GM19463 (cell line): ENCODE measurements at regions not wholly inside any gene's neighbourhood (a gene's known extent, or its start where the extent isn't known, plus 50 kb on each side); places are given as distances from the start of the nearest gene placed in this dataset.

Source experiments
- ATAC-seq: cut with Tn5 transposase; IDR thresholded peaks from one replicate; pipeline ENCODE4 v1.9.1; 2021; ENCODE audit warnings: mild to moderate bottlenecking, moderate library complexity; ENCODE audit not compliant: unreplicated experiment

DNA sequence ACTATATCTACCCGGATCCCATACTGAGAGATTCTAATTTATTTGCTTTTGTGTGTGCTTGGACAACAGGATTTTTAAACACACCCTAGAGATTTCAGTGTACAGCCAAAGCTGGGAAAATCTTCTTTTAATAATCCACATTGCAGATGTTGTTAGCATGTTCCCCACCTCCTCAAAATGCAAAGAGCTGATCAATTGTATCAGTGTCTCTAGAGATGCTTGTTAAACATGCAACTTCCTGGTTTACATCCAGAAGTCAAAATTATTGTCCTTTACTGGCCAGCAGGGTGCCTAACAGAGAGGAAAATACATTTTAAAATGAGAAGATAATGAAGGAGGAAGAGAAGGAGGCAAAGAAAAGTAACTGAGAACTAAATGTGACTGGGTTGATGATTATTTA is 793.3 kb downstream of the SEMA5A start:
- ATAC-seq: no peak

DNA sequence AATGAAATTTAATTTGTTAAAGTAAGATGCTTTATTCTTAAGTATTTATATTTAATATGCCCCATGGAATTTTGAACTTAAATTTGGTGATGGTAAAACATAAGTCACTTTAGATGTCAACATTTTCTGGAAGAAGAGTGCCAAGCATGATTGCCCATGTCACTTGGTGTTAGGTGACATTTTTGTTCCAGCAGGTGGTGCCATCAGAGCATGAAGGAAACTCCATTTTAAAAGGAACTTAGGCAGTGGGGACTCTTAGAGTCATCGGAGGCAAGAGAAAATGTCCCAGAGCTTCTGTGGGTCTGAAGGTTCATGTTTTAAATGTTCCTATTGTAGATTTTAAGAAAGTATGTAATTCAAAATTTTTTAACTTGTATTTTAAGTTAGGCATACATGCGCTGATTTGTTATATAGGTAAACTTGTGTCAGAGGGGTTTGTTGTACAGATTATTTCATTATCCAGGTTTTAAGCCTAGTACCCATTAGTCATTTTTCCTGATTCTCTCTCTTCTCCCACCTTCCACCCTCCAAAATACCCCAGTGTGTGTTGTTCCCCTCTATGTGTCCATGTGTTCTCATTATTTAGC is 789.3 kb downstream of the SEMA5A start:
- ATAC-seq: no peak

DNA sequence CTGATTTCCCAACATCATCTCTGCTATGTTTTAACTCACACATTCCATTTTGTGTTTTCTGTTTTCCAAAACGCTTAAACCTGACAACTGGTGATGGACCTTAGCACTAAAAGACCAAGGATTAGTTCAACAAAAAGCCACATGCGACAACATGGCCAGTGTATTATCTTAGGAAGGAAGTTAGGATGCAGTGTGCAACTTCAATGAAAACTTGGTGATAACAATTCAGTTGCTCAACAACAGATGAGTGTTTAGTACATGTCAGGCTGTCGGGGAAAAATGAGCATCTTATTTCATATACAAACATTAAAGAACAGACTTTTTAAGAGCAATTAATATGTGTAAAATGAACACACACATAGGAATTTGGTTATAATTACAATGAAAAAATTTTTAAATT is 780.0 kb downstream of the SEMA5A start:
- no peak for ATAC-seq

DNA sequence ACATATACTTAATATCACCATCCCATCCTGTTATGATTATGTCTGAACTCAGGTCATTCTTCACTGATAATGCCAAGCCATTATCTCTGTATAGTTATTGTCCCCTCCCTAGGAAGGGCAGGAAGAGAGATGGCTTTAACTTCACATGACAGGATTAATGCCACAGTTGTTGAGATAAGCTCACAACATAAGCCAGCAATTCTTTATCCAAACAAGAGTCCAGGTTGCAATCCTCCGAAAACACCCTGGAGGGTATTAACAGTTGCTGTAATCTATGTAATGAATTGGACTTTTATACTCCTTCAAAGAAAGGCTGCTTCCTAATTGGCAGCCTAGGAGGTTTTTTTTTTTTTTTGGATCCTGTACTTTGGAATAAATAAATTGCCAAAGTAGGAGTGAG is 779.4 kb downstream of the SEMA5A start:
- ATAC-seq: no peak

DNA sequence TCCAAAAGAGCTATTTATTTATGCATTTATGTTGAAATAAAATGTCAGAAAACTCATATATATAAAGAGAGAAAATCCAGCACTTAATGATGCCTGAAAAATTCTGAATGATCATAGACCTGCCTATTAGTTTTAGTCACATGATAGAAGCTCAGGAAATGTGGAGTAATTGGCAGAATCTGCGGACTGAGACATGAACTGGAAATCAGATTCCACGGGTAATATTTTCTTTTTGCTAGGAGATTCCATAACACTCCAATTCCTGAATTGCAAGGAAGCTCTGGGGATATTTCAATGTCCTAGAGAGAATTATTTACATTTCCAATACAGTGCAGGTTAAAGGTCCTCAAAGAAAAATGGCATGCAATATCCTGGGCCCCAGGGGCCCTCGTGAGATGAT is 778.8 kb downstream of the SEMA5A start:
- ATAC-seq: no peak

DNA sequence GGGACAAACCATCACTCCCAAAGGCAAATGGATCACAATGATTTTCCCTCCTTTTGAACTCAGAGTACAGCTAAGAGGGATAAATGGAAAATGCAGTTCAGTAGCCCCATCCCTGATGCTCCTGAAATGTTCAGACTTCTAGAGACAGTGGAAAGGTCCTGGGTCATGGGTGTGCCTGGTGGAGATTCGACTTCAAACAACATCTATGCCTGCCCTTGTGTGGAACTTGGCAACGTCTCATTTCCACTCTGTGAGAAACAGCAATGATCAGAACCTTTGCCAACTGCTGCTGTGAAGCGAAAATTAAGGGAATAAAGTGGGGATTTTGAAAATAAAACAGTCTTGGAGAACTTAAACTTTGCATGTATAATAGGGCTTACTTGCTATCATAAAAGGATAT is 778.1 kb downstream of the SEMA5A start:
- no peak for ATAC-seq

DNA sequence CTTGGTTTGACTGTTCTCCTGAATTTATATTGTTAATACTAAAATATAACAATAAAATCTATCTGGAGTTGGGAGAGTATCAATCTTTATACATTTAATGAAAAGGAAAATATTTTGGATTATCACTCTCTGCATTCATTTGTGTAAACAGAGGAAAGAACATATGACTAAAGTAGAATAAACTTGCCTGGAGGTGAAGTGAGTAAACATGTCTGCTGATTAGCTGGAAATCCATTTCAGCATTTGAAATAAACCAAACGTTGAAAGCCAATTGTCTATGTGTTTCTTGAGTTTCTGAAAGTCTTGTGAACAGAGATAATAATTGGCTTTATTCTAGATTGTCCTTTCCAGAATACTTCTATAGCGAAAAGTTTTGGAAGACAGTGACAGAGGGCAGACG is 776.2 kb downstream of the SEMA5A start:
- no peak for ATAC-seq

DNA sequence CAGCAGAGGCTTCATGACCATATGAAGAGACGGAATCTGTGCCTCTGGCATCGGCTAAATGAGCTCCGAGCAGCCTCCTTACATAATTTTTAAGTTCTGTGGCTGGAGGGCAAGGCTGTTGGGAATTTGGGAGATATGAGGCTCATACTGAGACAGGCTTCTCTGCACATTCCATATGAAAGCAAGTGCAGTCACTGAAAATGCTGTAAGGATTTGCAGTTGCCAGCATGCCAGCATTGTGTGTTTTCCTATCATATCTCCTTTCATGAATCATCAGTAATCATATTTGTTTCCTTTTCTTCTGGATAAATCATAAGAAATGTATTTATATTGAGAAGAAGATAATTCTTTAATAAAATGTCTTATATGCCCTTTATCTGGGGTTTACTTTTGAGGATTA is 775.4 kb downstream of the SEMA5A start:
- no peak for ATAC-seq

DNA sequence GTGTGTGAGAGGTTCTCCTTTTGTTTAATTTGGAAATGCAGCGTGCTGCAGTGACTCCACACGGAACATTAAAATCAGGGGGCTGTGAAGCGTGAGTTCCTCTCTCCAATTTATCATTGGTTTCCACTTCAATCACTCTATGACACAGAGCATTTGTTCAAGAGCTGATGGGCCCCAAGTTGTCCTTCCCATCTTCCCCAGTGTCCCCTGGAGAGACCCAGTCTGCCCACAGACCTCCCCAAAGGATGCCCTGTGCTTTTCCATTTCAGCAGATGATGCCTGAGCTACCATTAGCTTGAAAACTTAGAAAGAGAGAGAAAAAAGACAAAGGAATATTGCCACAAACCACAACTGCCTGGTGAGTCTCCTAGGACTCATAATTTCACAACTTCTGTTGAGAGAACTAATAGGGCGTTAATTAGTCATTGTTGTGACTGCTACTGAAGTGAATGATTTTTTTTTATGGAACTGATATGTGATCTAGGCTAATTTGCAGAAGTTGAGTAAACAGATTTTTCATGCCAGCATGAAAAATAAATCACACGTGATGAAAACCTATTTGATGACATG is 772.7 kb downstream of the SEMA5A start:
- ATAC-seq: no peak

DNA sequence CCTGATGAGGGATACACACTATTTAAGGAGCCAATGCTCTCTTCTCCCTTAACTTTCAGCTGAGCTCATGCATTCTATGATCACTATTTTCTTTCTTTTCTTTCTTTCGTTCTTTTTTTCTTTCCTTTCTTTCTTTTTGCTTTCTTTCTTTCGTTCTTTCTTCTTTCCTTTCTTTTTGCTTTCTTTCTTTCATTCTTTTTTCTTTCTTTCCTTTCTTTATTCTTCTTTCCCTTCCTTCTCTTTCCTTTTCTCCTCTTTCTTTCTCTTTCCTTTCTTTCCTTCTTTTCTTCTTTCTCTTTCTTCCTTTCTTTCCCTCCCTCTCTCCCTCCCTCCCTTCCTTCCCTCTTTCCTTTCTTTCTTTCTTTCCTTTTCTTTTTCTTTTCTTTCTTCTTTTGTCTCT is 761.2 kb downstream of the SEMA5A start:
- no peak for ATAC-seq

DNA sequence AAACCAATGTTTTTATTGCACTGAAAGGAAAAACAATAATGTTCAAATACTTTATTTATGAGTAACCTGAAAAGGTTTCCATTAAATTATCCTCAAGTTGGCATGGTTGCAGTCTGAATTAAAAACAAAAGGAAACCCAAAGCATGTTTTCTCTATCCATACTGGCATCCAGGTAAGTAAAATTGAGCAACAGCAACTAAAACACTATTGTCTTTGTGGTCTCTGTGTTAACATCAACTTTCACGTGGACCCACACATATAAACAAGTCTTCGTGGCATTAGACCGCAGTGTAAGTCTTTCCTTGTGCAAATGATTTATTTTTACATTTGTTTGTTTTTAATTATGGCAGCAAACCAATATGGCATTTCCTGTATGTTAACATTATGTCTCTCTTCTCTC is 757.6 kb downstream of the SEMA5A start:
- ATAC-seq: no peak

DNA sequence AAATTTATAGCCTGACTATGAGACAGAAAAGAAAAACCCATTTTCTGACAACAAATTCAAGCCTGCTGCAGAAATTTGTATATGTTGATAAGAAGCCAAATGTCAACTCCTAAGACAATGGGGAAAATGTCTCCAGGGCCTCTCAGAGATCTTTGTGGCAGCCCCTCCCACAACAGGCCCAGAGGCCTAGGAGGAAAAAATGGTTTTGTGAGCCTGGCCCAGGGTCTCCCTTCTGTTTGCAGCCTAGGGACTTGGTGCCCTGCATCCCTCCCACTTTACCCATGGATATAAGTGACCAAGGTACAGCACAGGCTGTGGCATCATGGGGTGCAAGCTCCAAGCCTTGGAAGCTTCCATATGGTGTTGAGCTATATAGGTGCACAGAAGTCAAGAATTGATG is 740.2 kb downstream of the SEMA5A start:
- no peak for ATAC-seq

DNA sequence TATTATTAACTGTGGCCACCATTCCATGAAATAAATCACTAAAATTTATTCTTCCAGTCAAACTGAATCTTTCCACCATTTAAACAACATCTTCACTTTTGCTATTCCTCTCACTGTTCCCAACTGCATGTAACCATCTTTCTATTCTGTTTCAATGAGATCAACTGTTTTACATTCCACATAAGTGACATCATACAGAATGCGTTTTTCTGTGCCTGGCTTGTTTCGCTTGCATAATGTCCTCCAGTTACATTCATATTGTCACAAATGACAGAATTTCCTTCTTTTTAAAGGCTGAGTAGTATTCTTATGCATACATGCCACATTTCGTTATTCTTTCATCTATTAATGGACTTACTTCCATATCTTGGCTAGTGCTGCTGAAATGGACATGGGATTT is 738.2 kb downstream of the SEMA5A start:
- ATAC-seq: no peak

DNA sequence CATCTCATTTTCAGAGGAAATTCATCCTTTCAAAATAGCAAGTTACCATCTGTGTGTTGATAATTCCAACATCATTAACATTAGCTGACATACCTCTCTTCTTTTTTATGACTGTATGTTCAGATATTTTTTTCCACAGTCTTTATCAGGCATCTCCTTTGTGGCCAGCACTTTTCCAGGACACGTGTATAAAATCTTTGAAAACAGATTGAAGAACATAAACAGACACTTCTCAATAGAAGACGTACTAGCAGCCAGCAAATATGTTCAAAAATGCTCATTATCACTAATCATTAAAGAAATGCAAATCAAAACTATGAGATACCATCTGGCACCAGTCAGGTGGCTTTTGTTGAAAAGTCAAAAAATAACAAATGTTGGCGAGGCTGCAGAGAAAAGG is 734.3 kb downstream of the SEMA5A start:
- no peak for ATAC-seq

DNA sequence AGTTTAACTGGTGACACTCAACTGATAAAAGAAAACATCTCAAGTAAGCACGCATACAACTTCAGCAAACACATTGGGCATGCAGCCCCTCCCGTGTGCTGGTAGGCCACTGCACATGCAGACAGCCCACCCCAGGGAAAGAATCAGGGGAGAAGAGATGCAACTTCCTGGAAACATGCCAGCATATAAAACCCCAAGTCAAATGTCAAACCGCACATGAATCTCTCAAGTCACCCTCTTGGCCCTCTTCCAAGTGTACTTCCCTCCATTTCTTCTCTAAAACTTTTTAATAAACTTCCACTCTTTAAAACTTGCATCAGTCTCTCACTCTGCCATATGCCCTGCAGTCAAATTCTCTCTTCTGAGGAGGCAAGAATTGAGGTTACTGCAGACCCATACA is 732.7 kb downstream of the SEMA5A start:
- no peak for ATAC-seq

DNA sequence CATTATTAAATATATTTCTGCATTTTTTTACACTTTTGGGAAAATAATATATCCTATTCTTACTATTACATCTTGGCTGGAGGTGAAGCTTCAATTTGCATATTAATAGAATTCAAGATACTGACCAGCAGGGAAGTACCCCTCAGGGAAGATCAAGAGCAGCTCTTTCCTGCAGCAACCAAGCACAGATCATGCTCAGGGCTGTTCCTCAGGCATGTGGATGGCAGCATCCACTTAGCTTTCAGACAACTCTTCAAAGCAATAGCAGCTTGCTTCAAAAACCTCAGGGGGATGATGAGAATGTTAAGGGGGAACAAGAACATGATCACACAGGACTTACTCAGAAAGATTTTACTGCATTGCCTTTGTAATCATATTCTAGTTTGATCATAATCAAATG is 731.8 kb downstream of the SEMA5A start:
- ATAC-seq: no peak

DNA sequence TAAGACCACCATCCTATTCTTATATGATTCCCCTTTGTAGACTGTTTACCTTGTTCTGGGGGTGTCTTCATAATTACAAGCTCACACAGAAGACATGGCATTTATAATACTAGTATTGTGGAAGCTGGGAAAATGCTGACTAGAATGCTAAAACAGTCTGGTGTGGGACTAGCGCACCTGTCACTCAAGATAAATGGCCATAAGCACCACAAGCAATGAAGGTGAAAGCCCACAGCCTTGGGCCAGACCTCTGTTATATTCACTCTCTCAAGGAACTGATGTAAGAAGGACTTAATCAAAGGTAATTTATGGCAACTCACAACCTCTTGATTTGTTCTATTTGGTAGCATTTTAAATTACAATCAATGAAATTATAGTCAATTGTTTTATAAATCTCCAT is 721.5 kb downstream of the SEMA5A start:
- no peak for ATAC-seq

DNA sequence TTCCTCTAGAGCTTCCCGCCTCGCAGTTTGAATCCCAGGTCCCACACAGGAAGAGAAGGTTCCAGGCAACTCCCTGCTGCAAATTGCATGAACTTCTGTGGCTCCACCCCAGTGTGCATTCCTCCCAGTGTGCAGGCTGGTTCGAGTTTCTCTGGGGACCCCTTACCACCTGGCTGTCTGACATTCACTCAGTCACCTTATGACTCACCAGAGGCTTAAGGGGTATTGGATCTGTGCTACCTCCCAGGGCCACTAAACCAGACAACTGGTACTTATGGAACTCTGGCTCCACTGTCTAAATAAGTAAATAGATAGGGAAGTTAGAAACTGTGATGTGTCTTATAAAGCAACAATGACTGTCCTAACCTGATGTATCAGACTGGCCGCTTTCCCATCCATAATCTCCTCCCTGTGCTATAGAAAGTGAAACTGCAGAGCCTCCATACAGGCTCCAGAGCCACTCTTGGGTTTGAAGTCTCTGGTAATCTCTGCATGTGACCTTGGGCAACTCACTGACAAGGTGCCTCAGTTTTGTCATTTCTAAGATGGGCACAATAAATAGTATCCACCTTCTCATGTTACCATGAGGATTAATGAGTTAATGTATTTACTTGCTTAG is 720.6 kb downstream of the SEMA5A start:
- ATAC-seq: peak; percentile 60

DNA sequence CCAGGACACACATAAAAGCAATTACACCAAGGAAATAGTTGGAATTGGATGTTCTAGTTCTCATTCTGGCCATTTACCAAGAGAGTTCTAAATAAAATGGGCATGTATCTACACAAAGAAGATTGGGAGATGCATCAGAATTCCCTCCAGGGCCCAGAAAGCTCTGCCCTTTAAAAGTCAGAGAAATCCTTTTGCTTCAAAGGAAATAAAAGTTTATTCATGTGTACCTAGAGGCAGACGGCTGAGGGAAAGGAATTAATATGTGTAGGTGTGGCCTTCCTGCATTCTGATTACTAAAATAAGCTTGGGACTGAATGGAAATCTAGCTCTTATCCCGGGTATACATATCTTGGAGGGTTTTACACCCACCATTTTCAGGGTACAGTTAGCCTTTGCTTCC is 719.4 kb downstream of the SEMA5A start:
- no peak for ATAC-seq

DNA sequence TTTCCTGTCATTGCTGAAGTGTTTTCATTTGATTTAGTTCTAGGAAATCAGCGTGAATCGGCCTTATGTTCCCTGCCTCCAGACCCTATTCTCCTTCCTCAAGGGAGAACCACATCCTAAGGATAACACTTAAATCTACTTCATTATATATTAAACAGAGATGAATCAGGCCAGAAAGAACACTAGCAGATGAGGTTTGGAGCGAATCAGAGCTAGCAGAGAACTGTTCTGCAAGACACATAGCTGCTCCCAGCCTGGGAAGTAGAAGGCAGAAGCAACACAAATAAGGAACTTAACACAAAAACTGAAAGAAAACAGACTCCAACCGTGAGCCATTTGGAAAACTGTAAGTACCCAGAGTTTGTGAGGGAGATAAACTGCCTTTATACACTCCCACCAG is 718.2 kb downstream of the SEMA5A start:
- no peak for ATAC-seq

DNA sequence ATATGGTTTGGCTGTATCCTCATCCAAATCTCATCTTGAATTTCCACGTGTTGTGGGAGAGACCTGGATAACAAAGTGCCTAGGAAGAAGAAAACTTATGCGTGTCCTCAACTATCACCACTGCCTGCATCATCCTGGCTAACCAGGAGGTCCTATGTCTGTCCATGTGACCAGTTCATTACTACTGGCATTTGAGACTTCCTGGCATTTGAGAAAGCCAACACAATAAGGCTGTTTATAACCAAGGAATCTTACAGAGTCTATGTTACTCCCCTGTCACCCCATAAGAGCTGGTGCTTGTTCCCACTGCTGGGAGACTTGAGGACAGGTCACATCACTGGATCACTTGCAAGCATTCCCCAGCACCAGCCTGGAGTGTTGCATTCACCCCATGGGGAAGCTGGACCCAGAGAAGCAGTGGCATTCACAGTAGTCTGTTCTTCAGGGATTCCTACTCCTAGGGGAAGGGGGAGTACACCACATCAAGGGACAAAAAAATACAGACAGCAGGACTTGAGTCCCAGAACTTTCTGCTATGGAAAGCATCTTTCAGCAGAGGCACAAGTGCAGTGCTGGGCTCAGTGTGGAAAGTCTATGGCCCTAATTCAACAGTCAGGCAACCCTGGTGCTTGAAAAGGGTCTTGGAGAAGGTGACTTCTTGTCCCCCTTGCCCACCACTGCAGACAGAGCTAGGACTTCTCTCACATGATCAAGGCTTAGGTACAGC is 717.1 kb downstream of the SEMA5A start:
- ATAC-seq: no peak

DNA sequence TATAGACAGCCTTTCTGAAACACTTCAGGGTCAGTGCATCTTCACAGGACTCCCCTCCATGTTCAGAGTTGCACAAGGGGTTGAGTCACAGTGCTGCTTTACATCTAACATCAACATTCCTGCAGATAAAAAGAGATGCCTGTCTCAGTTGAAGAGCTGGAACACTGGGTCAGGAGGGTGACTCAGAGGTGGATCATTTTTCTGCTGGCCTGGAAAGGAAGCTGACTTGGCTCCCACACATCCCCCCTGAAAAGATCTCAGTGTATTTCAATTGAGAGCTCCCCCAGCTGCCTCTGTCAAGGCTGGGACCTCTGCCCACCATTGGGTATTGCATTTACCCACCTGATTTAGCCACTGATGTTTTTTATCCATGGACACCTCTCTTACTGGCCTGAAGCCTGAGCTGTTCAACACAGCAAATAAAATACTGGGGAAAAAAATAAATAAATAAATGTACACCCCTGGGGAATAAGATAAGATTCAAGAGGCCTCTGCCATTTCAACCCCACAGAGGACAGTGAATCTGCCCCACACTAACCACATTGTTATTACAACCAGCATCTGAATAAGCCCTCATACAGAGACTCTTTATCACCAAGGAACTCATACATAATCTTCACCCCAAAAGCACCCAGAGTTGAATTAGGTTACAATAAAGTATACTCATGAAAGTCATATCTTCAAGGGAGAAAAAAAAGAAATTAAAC is 716.4 kb downstream of the SEMA5A start:
- ATAC-seq: no peak
